GM12891 (cell line): ENCODE measurements at regions not wholly inside any gene's neighbourhood (a gene's known extent, or its start where the extent isn't known, plus 50 kb on each side); places are given as distances from the start of the nearest gene placed in this dataset.

ENCODE experiments used
- POLR2A ChIP-seq: IDR thresholded peaks from 2 replicates; pipeline ENCODE4 v1.6.1; 2011; ENCODE audit warnings: low read depth, low read length, control low read depth
- POLR2AphosphoS5 ChIP-seq: IDR thresholded peaks from 2 replicates; pipeline ENCODE4 v1.6.1; 2011; ENCODE audit warnings: low read depth, low read length, control low read depth

- TF ChIP-seq POLR2A (no peak), POLR2AphosphoS5 (no peak)
Measured at GRCh38 chr18:29217124-29217915, 1040.4 kb upstream of the CDH2 start.
